Upper lobe of right lung (tissue), 1 donor: ENCODE measurements at regions not wholly inside any gene's neighbourhood (a gene's known extent, or its start where the extent isn't known, plus 50 kb on each side); places are given as distances from the start of the nearest gene placed in this dataset.

Experiments
- ATAC-seq: fragments of 200-7000 bp; cut with Tn5 transposase; one replicate; pipeline ENCODE4 v1.9.1; 2020; ENCODE audit warnings: mild to moderate bottlenecking, moderate library complexity
- DNase-seq: peaks from one replicate; pipeline ENCODE4 v3.0.0-alpha.2; 2020
- H3K27ac ChIP-seq: fragments of 200-600 bp; one replicate; pipeline ENCODE4 v1.8.0; 2022
- H3K27me3 ChIP-seq: fragments of 200-600 bp; one replicate; pipeline ENCODE4 v1.8.0; 2022; ENCODE audit warnings: mild to moderate bottlenecking
- H3K36me3 ChIP-seq: fragments of 200-600 bp; one replicate; pipeline ENCODE4 v1.8.0; 2022
- H3K4me1 ChIP-seq: fragments of 200-600 bp; one replicate; pipeline ENCODE4 v1.8.0; 2022
- H3K4me3 ChIP-seq: fragments of 200-600 bp; one replicate; pipeline ENCODE4 v1.8.0; 2022; ENCODE audit warnings: mild to moderate bottlenecking
- H3K9me3 ChIP-seq: fragments of 200-600 bp; one replicate; pipeline ENCODE4 v1.8.0; 2022
- intact Hi-C: fragments of 100-400 bp; cut with DNase I; formaldehyde crosslinking; loops from one replicate; pipeline ENCODE4 v1.11.0; 2022
- TF ChIP-seq, protein P1 (sequence below): fragments of 200-600 bp; IDR thresholded peaks from one replicate; pipeline ENCODE4 v1.8.0; 2022; ENCODE audit warnings: antibody characterized with exemption
- donor health status: DM: no; HTN: yes; CAD: no; lungs with severe emphysema.

DNA sequence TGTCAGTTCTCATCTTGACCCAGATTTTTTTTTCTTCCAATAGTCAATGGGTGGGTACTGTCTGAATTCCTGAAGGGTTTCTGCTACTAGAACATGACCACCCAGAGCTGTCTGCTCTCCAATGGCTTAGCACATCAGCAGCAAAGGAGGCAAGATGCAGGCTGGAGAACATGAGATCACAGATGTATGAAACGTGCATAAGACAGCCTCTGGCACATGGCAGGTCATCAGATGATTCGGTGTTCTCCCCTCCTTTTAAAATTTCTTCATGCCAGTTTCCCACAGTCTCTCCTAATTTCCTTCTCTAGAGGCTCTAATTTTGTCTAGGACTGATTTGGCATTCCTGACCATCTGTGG lies 359.3 kb upstream of the TNP1 start:
- Histone ChIP-seq H3K4me1 (peaks cover 6% of the 10 kb centered on the region), H3K27ac (no peak overlapping the region), H3K4me3 (no peak overlapping the region), H3K9me3 (no peaks in the 10 kb centered on the region), H3K36me3 (no peaks in the 10 kb centered on the region), H3K27me3 (no peaks in the 10 kb centered on the region)
- no peak for ATAC-seq
- TF ChIP-seq, protein P1, sequence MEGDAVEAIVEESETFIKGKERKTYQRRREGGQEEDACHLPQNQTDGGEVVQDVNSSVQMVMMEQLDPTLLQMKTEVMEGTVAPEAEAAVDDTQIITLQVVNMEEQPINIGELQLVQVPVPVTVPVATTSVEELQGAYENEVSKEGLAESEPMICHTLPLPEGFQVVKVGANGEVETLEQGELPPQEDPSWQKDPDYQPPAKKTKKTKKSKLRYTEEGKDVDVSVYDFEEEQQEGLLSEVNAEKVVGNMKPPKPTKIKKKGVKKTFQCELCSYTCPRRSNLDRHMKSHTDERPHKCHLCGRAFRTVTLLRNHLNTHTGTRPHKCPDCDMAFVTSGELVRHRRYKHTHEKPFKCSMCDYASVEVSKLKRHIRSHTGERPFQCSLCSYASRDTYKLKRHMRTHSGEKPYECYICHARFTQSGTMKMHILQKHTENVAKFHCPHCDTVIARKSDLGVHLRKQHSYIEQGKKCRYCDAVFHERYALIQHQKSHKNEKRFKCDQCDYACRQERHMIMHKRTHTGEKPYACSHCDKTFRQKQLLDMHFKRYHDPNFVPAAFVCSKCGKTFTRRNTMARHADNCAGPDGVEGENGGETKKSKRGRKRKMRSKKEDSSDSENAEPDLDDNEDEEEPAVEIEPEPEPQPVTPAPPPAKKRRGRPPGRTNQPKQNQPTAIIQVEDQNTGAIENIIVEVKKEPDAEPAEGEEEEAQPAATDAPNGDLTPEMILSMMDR = no peak
- DNase-seq = no peak
- intact Hi-C loops = no loop called here

DNA sequence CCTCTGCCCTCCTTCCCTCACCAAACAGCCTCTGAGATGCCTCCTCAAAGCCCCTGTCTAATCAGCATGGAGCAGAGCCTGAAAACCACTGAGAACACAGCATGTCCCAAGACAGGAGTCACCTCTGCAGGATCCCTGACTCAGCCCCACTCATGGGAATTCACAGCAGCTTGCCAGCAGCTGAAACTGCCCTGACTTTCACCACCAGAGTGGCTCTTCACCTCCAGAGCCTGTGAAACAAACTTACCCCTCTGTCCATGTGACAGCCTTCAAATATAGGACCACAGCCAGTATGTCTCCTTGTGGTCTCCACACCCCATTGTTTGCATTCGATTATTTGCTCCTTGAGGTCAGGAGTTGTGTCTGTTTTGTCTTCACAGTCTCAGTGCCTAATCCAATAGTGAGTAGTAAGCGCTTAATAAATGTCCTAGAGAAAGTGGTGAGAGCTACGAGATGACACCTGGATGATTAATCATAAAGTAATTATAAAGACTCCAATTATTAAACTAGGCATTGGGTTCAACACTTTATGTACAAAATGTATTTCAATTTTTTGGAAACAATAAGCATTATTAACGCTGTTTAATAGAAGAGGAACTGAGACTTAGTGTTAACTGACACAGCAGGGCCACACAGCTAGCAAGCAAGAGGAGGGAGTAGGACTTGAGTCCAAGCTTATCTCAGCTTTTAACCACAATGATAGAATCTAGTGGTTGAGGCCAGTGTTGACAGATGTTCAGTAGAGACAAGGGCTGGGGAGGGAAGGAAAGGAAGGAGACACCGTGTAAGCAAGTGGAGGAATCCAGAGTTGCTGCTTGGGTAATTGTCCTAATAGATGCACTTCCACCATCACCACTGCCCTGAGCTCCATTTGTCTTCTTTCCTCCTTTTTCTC lies 358.7 kb upstream of the TNP1 start:
- intact Hi-C loops = no loop called here
- Histone ChIP-seq H3K4me3 (no peak overlapping the region), H3K36me3 (no peaks in the 10 kb centered on the region), H3K27ac (no peak overlapping the region), H3K4me1 (peaks cover 1% of the 10 kb centered on the region), H3K9me3 (no peaks in the 10 kb centered on the region), H3K27me3 (no peaks in the 10 kb centered on the region)
- TF ChIP-seq, protein P1 = no peak
- ATAC-seq = peak; percentile 68
- DNase-seq = no peak

- Histone ChIP-seq H3K27ac (no peak overlapping the region), H3K4me3 (no peak overlapping the region), H3K27me3 (no peaks in the 10 kb centered on the region), H3K9me3 (no peaks in the 10 kb centered on the region), H3K4me1 (no peaks in the 10 kb centered on the region), H3K36me3 (no peaks in the 10 kb centered on the region)
- intact Hi-C loops = no loop called here
- TF ChIP-seq, protein P1 = no peak
- ATAC-seq = no peak
- no peak for DNase-seq
These were observed 357.1 kb upstream of the TNP1 start for GRCh38 chr2:217216982-217217381.

DNA sequence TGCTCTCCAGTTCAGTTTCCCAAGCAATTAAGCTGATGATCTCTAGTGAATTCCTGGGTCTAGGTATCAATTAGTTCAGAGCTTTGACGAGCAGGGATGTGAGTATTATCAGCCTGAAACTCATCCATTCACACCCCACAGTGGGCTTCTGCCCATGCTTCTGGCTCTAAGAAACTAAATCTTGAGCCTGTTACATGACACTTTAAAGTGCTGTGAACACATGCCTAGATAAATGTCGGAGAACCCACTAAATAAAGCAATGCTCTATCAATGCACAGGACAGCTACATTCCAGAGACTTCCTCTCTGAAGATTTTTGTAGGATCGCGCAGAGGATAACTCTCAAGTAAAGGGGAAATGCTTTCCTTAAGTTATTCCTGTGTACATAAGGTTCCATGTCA lies 356.5 kb upstream of the TNP1 start:
- DNase-seq (no peak), ATAC-seq (no peak)
- Histone ChIP-seq H3K4me3 (no peak overlapping the region), H3K36me3 (no peaks in the 10 kb centered on the region), H3K4me1 (no peaks in the 10 kb centered on the region), H3K27ac (no peak overlapping the region), H3K27me3 (no peaks in the 10 kb centered on the region), H3K9me3 (no peaks in the 10 kb centered on the region)
- TF ChIP-seq, protein P1 = no peak
- intact Hi-C loops = no loop called here

DNA sequence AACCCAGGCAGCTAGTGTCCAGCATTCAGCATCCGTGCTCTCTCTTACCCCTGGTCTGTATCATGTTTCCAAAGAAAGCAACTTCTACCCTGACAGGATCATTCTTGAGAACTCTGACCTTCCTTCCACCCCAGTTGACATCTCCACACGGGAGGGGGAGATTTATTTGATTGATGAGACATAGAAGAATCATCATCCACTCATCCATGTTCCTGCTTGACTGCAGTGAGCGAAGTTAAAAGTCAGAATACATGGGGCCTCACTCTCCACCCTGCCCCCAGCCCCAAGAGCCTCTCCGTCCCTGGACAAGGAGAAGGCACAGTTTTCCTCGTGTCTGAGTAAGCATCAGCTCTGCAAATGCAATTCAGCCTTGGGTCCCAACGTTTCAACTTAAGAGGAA lies 356.0 kb upstream of the TNP1 start:
- intact Hi-C loops = no loop called here
- no peak for ATAC-seq
- TF ChIP-seq, protein P1 = no peak

More for the DNA sequence above, 356.0 kb upstream of the TNP1 start:
- no peak for DNase-seq
- no peaks in the 10 kb centered on the region for H3K36me3 ChIP-seq
- H3K4me3 ChIP-seq = no peak overlapping the region
- H3K27me3 ChIP-seq = no peaks in the 10 kb centered on the region
- H3K4me1 ChIP-seq = no peaks in the 10 kb centered on the region
- H3K27ac ChIP-seq = no peak overlapping the region
- H3K9me3 ChIP-seq = no peaks in the 10 kb centered on the region
